Esophagus squamous epithelium (tissue), 5 donors: ENCODE measurements at regions not wholly inside any gene's neighbourhood (a gene's known extent, or its start where the extent isn't known, plus 50 kb on each side); places are given as distances from the start of the nearest gene placed in this dataset.

Experiments
- DNase-seq: peaks from one replicate; lab custom pipeline; 2025; lab: John Stamatoyannopoulos, UW
- H3K27ac ChIP-seq, 4 donors: fragments of 200-600 bp; sonication (generic); one replicate each; pipeline ENCODE4 v1.5.1; 2016 to 2019; ENCODE audit warnings: mild to moderate bottlenecking in 1 of 4
- H3K27me3 ChIP-seq, 4 donors: fragments of 200-600 bp; sonication (generic); 1 replicate in 3 of 4; 2 replicates in 1 of 4; pipeline versions ENCODE4 v1.5.1 to v1.6.0; 2017 to 2021; ENCODE audit warnings: antibody characterized with exemption in 1 of 4
- H3K36me3 ChIP-seq, 3 donors: fragments of 200-600 bp; sonication (generic); one replicate each; pipeline ENCODE4 v1.5.1; 2016 to 2019
- H3K4me1 ChIP-seq, 3 donors: fragments of 200-600 bp; sonication (generic); one replicate each; pipeline ENCODE4 v1.5.1; 2017 to 2019
- H3K4me3 ChIP-seq, 4 donors: fragments of 200-600 bp; sonication (generic); 1 replicate in 3 of 4; 2 replicates in 1 of 4; pipeline ENCODE4 v1.5.1; 2016 to 2019; ENCODE audit warnings: mild to moderate bottlenecking in 2 of 4, moderate library complexity in 1 of 4
- H3K9me3 ChIP-seq, 3 donors: fragments of 200-600 bp; sonication (generic); one replicate each; pipeline ENCODE4 v1.5.1; 2016 to 2019
- CTCF ChIP-seq, 6 experiments: fragments of 450-650 bp in 4 of 6; fragments of 200-600 bp in 2 of 6; sonication (generic) in 2 of 6; IDR thresholded peaks; one replicate each; pipeline ENCODE4 v1.5.1; 2016 to 2019; ENCODE audit warnings: antibody characterized with exemption in 6 of 6, mild to moderate bottlenecking in 4 of 6, moderate library complexity in 4 of 6
- POLR2A ChIP-seq, 4 donors: fragments of 450-650 bp; IDR thresholded peaks; one replicate each; pipeline ENCODE4 v1.6.1; 2017; ENCODE audit warnings: antibody characterized with exemption in 4 of 4, mild to moderate bottlenecking in 4 of 4, moderate library complexity in 3 of 4
- WGBS, 2 donors: methylation state at CpG; one replicate each; pipeline ENCODE4 v1.1.5; 2018; 5-methylcytosine and 5-hydroxymethylcytosine counted together
- intact Hi-C: fragments of 100-400 bp; cut with DNase I; formaldehyde crosslinking; loops from one replicate; pipeline ENCODE4 v1.15.0; 2022
- donor health status: DM: yes; HTN: yes; CAD: no.

- intact Hi-C loops, result no loop called here
These were observed 175.4 kb upstream of the ATP5MC3 start for GRCh38 chr2:175356901-175357300.

GRCh38 chr2:175355246-175355645 lies 173.7 kb upstream of the ATP5MC3 start:
- Histone ChIP-seq H3K9me3 (no peaks in the 10 kb centered on the region), H3K4me1 (no peaks in the 10 kb centered on the region), H3K27ac (no peak overlapping the region), H3K4me3 (no peak overlapping the region), H3K27me3 (peaks cover 0 to 13% (median 0%) of the 10 kb centered on the region in 4 donors), H3K36me3 (no peaks in the 10 kb centered on the region)
- no peak for DNase-seq
- intact Hi-C loops, result no loop called here
- TF ChIP-seq CTCF (IDR thresholded peaks at IDR 0.05), result no peak
- TF ChIP-seq POLR2A (IDR thresholded peaks at IDR 0.05), result no peak
- WGBS, 2 donors, result 85 to 86% methylated on average over 3 of the region's 3 CpGs

More at GRCh38 chr2:175356901-175357300, 175.4 kb upstream of the ATP5MC3 start:
- peaks cover 0 to 22% (median 0%) of the 10 kb centered on the region in 4 donors for H3K27me3 ChIP-seq
- no peak for DNase-seq
- H3K36me3 ChIP-seq, result no peaks in the 10 kb centered on the region
- whole genome bisulfite sequencing, 2 donors, result 71 to 91% methylated on average over 3 to 4 of the region's 4 CpGs
- no peak overlapping the region for H3K4me3 ChIP-seq
- no peak for TF ChIP-seq CTCF (IDR thresholded peaks at IDR 0.05)
- TF ChIP-seq POLR2A (IDR thresholded peaks at IDR 0.05), result no peak
- no peak overlapping the region for H3K27ac ChIP-seq
- no peaks in the 10 kb centered on the region for H3K4me1 ChIP-seq
- H3K9me3 ChIP-seq, result no peaks in the 10 kb centered on the region

- no peaks in the 10 kb centered on the region for H3K36me3 ChIP-seq
- H3K4me1 ChIP-seq, result no peaks in the 10 kb centered on the region
- TF ChIP-seq POLR2A (IDR thresholded peaks at IDR 0.05) (no peak), CTCF (IDR thresholded peaks at IDR 0.05) (no peak)
- no peak overlapping the region for H3K4me3 ChIP-seq
- H3K27me3 ChIP-seq, result peaks cover 0 to 5% (median 0%) of the 10 kb centered on the region in 4 donors
- no peak overlapping the region for H3K27ac ChIP-seq
- intact Hi-C loops, result no loop called here
- no peaks in the 10 kb centered on the region for H3K9me3 ChIP-seq
- DNase-seq, result no peak
- 43 to 62% methylated on average over 5 of the region's 6 CpGs for WGBS, 2 donors
These were observed 171.8 kb upstream of the ATP5MC3 start for GRCh38 chr2:175353275-175353674.

- Histone ChIP-seq H3K27me3 (no peaks in the 10 kb centered on the region), H3K4me1 (no peaks in the 10 kb centered on the region), H3K9me3 (no peaks in the 10 kb centered on the region), H3K36me3 (no peaks in the 10 kb centered on the region), H3K4me3 (no peak overlapping the region), H3K27ac (no peak overlapping the region)
- 56 to 65% methylated on average over 2 of the region's 2 CpGs for WGBS, 2 donors
- TF ChIP-seq POLR2A (IDR thresholded peaks at IDR 0.05) (no peak), CTCF (IDR thresholded peaks at IDR 0.05) (no peak)
- no peak for DNase-seq
- intact Hi-C loops, result no loop called here
These were observed 170.0 kb upstream of the ATP5MC3 start for GRCh38 chr2:175351512-175351911.

- TF ChIP-seq POLR2A (IDR thresholded peaks at IDR 0.05) (no peak), CTCF (IDR thresholded peaks at IDR 0.05) (no peak)
These were observed 168.6 kb upstream of the ATP5MC3 start for GRCh38 chr2:175350105-175350504.

More at GRCh38 chr2:175350105-175350504, 168.6 kb upstream of the ATP5MC3 start:
- no peak overlapping the region for H3K4me3 ChIP-seq
- WGBS, 2 donors, result 61 to 65% methylated on average over 5 of the region's 5 CpGs
- no peak overlapping the region for H3K27ac ChIP-seq
- DNase-seq, result no peak
- intact Hi-C loops, result no loop called here
- no peaks in the 10 kb centered on the region for H3K4me1 ChIP-seq
- no peaks in the 10 kb centered on the region for H3K36me3 ChIP-seq
- no peaks in the 10 kb centered on the region for H3K9me3 ChIP-seq
- H3K27me3 ChIP-seq, result no peaks in the 10 kb centered on the region
